GM12878 (cell line): ENCODE measurements at regions not wholly inside any gene's neighbourhood (a gene's known extent, or its start where the extent isn't known, plus 50 kb on each side); places are given as distances from the start of the nearest gene placed in this dataset.

Experiments used
- ATAC-seq: fragments of 200-7000 bp; cut with Tn5 transposase; 3 replicates; pipeline ENCODE4 v1.9.1; 2020; ENCODE audit warnings: mild to moderate bottlenecking, moderate library complexity
- BruUV-seq: library from RNA; stranded (reverse); fragments of 400-500 nt; replicated peaks from 2 replicates; lab custom pipeline; 2021; lab: Mats Ljungman, UMichigan
- CTCF ChIA-PET: fragments of 300-600 bp; sonication (Branson Sonifier 250); formaldehyde crosslinking; extraction: SDS; loops from one replicate; lab custom pipeline; 2021; ENCODE audit warnings: inconsistent platforms; lab: Yijun Ruan, JAX
- POLR2A ChIA-PET: fragments of 350-600 bp; formaldehyde crosslinking; extraction: SDS; loops from one replicate; lab custom pipeline; 2021; ENCODE audit warnings: inconsistent platforms; lab: Charles Lee
- RAD21 ChIA-PET: fragments of 300-600 bp; sonication (Branson Sonifier 250); formaldehyde crosslinking; loops from one replicate; lab custom pipeline; 2023; ENCODE audit warnings: antibody characterized with exemption; ENCODE audit not compliant: unreplicated experiment; lab: Charles Lee
- SMC1A ChIA-PET: fragments of 300-600 bp; sonication (Branson Sonifier 250); formaldehyde crosslinking; loops from one replicate; lab custom pipeline; 2023; ENCODE audit not compliant: unreplicated experiment, uncharacterized antibody; lab: Charles Lee
- DNase-seq: peaks from one replicate; pipeline ENCODE4 v3.0.0-alpha.2; 2011; ENCODE audit warnings: low read depth, low spot score
- FAIRE-seq: peaks from 3 replicates; lab custom pipeline; 2011; peaks lifted over from hg19 to GRCh38; lab: Jason Lieb, UNC
- H2AFZ ChIP-seq: 2 replicates; pipeline ENCODE4 v1.6.0; 2011; ENCODE audit warnings: low read depth, low read length, control low read depth; ENCODE audit not compliant: control insufficient read depth
- H3K27ac ChIP-seq: 2 replicates; pipeline ENCODE4 v1.5.1; 2011; ENCODE audit warnings: control low read depth; ENCODE audit not compliant: control insufficient read depth, insufficient read depth
- H3K27me3 ChIP-seq, 2 experiments: replicated peaks in 1 of 2; 2 replicates each; pipeline versions ENCODE4 v1.6.0 to v1.6.1; 2011; ENCODE audit warnings: low read length in 1 of 2; ENCODE audit not compliant: control insufficient read depth in 2 of 2, insufficient read depth in 2 of 2
- H3K36me3 ChIP-seq, 2 experiments: 2 replicates each; pipeline ENCODE4 v1.5.1; 2011; ENCODE audit warnings: low read length in 1 of 2; ENCODE audit not compliant: control insufficient read depth in 2 of 2, insufficient read depth in 2 of 2
- H3K4me1 ChIP-seq: 2 replicates; pipeline ENCODE4 v1.6.1; 2011; ENCODE audit warnings: mild to moderate bottlenecking, low read length, moderate library complexity, mixed read lengths; ENCODE audit not compliant: control insufficient read depth, insufficient read depth
- H3K4me2 ChIP-seq: 2 replicates; pipeline ENCODE4 v1.6.0; 2011; ENCODE audit warnings: control low read depth; ENCODE audit not compliant: control insufficient read depth, insufficient read depth
- H3K4me3 ChIP-seq: fragments of 200-600 bp; sonication (generic); 2 replicates; pipeline ENCODE4 v1.5.1; 2016
- H3K79me2 ChIP-seq: 2 replicates; pipeline ENCODE4 v1.6.0; 2011; ENCODE audit warnings: low read length; ENCODE audit not compliant: control insufficient read depth, insufficient read depth
- H3K9ac ChIP-seq: 2 replicates; pipeline ENCODE4 v1.8.0; 2011; ENCODE audit warnings: low read length, control low read depth, mixed read lengths; ENCODE audit not compliant: control insufficient read depth, insufficient read depth
- H3K9me3 ChIP-seq: replicated peaks from 3 replicates; pipeline ENCODE4 v1.5.1; 2011; ENCODE audit warnings: mild to moderate bottlenecking, low read length; ENCODE audit not compliant: control insufficient read depth, insufficient read depth
- H4K20me1 ChIP-seq: 2 replicates; pipeline ENCODE4 v1.6.0; 2011; ENCODE audit not compliant: control insufficient read depth, insufficient read depth
- SKIL ChIP-seq: fragments of 450-650 bp; IDR thresholded peaks from 2 replicates; pipeline ENCODE4 v1.6.1; 2017; ENCODE audit warnings: mild to moderate bottlenecking, low read depth, inconsistent platforms; ENCODE audit not compliant: poor library complexity, severe bottlenecking
- whole genome bisulfite sequencing: methylation state at CpG from one replicate; pipeline ENCODE4 v1.1.6; 2016; ENCODE audit warnings: low lambda C conversion rate; ENCODE audit not compliant: insufficient replicate concordance, insufficient coverage; ENCODE audit errors: missing lambda C conversion rate; 5-methylcytosine and 5-hydroxymethylcytosine counted together
- in situ Hi-C: fragments of 300-500 bp; cut with MboI; formaldehyde crosslinking; loops from 9 replicates; pipeline ENCODE4 v1.14.3; 2018; ENCODE audit warnings: mixed read lengths
- intact Hi-C: fragments of 100-400 bp; cut with micrococcal nuclease; formaldehyde crosslinking; loops from one replicate; pipeline ENCODE4 v1.14.2; 2022; ENCODE audit not compliant: unreplicated experiment
- TF ChIP-seq, protein P1 (sequence below): fragments of 450-650 bp; IDR thresholded peaks from 2 replicates; pipeline ENCODE4 v1.6.1; 2017; ENCODE audit warnings: low read depth, mild to moderate bottlenecking, moderate library complexity

GRCh38 chr13:106275446-106276032 is 259.9 kb downstream of the EFNB2 start:
- SMC1A ChIA-PET: interaction anchor here (1.6 kb wide), 1 partner anchor 10 kb away, joined by 5 read pairs; no protein-coding TSS in a partner anchor
- RAD21 ChIA-PET: no interaction called here
- in situ Hi-C loops (no loop called here), intact Hi-C loops (no loop called here)
- Histone ChIP-seq H3K4me2 (no peak overlapping the region), H3K79me2 (no peaks in the 10 kb centered on the region), H3K27ac (no peak overlapping the region), H3K9ac (no peak overlapping the region), H3K4me1 (no peaks in the 10 kb centered on the region), H3K9me3 (no peaks in the 10 kb centered on the region), H3K36me3 (no peaks in the 10 kb centered on the region), H4K20me1 (no peaks in the 10 kb centered on the region), H3K4me3 (no peak overlapping the region), H3K27me3 (no peaks in the 10 kb centered on the region), H2AFZ (no peak overlapping the region)
- no peak for DNase-seq
- no TSS peak for BruUV-seq
- POLR2A ChIA-PET: no interaction called here
- CTCF ChIA-PET: interaction anchor here (0.8 kb wide), 1 partner anchor 9 kb away, joined by 3 read pairs; no protein-coding TSS in a partner anchor
- FAIRE-seq: no peak
- 49% methylated on average over 4 of the region's 4 CpGs for WGBS
- ATAC-seq: no peak
- no peak for TF ChIP-seq SKIL
- TF ChIP-seq, protein P1, sequence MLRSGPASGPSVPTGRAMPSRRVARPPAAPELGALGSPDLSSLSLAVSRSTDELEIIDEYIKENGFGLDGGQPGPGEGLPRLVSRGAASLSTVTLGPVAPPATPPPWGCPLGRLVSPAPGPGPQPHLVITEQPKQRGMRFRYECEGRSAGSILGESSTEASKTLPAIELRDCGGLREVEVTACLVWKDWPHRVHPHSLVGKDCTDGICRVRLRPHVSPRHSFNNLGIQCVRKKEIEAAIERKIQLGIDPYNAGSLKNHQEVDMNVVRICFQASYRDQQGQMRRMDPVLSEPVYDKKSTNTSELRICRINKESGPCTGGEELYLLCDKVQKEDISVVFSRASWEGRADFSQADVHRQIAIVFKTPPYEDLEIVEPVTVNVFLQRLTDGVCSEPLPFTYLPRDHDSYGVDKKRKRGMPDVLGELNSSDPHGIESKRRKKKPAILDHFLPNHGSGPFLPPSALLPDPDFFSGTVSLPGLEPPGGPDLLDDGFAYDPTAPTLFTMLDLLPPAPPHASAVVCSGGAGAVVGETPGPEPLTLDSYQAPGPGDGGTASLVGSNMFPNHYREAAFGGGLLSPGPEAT: no peak
- TF ChIP-seq, all 136 proteins: peak for 0
